ENCODE measurements at regions not wholly inside any gene's neighbourhood (a gene's known extent, or its start where the extent isn't known, plus 50 kb on each side); places are given as distances from the start of the nearest gene placed in this dataset.

- no peak for DNase-seq
- no peak for ATAC-seq
- H3K4me1 Mint-ChIP-seq (ENCODE audit: low read depth), result no peaks in the 10 kb centered on the region
- no peaks in the 10 kb centered on the region for H3K36me3 Mint-ChIP-seq (ENCODE audit: low read depth)
- ChIA-PET CTCF (no interaction called here), POLR2A (no interaction called here)
- H3K9me3 Mint-ChIP-seq, result peaks cover 3% of the 10 kb centered on the region
- no peak for TF ChIP-seq CTCF (IDR thresholded peaks at IDR 0.05)
- intact Hi-C loops (cut with micrococcal nuclease), result no loop called here
- H3K4me3 Mint-ChIP-seq, result no peak overlapping the region
- H3K27me3 Mint-ChIP-seq, result no peaks in the 10 kb centered on the region
- H3K27ac Mint-ChIP-seq, result no peak overlapping the region
Observed at GRCh38 chr1:72946903-72947499, 664.7 kb upstream of the NEGR1 start.

- no peaks in the 10 kb centered on the region for H3K27me3 Mint-ChIP-seq
Observed at GRCh38 chr1:72942008-72942407, 659.7 kb upstream of the NEGR1 start.

GRCh38 chr1:72938408-72938807 lies 656.1 kb upstream of the NEGR1 start:
- ATAC-seq (no peak), DNase-seq (no peak)
- intact Hi-C loops (cut with micrococcal nuclease), result no loop called here
- Mint-ChIP-seq H3K36me3 (ENCODE audit: low read depth) (no peaks in the 10 kb centered on the region), H3K27me3 (no peaks in the 10 kb centered on the region), H3K4me3 (no peak overlapping the region), H3K4me1 (ENCODE audit: low read depth) (no peaks in the 10 kb centered on the region), H3K27ac (no peak overlapping the region), H3K9me3 (no peaks in the 10 kb centered on the region)
- POLR2A ChIA-PET, result no interaction called here
- CTCF ChIA-PET, result no interaction called here
- TF ChIP-seq CTCF (IDR thresholded peaks at IDR 0.05), result no peak

More at GRCh38 chr1:72942008-72942407, 659.7 kb upstream of the NEGR1 start:
- TF ChIP-seq CTCF (IDR thresholded peaks at IDR 0.05), result no peak
- Mint-ChIP-seq H3K4me1 (ENCODE audit: low read depth) (no peaks in the 10 kb centered on the region), H3K9me3 (no peaks in the 10 kb centered on the region), H3K4me3 (no peak overlapping the region), H3K27ac (no peak overlapping the region), H3K36me3 (ENCODE audit: low read depth) (no peaks in the 10 kb centered on the region)
- ATAC-seq (no peak), DNase-seq (no peak)
- intact Hi-C loops (cut with micrococcal nuclease), result no loop called here
- POLR2A ChIA-PET, result no interaction called here
- CTCF ChIA-PET, result no interaction called here

- no peak overlapping the region for H3K27ac Mint-ChIP-seq
- ChIA-PET CTCF (no interaction called here), POLR2A (no interaction called here)
- no peak overlapping the region for H3K4me3 Mint-ChIP-seq
- DNase-seq (no peak), ATAC-seq (no peak)
- H3K9me3 Mint-ChIP-seq, result no peaks in the 10 kb centered on the region
- H3K27me3 Mint-ChIP-seq, result no peaks in the 10 kb centered on the region
- no peak for TF ChIP-seq CTCF (IDR thresholded peaks at IDR 0.05)
- H3K4me1 Mint-ChIP-seq (ENCODE audit: low read depth), result no peaks in the 10 kb centered on the region
- intact Hi-C loops (cut with micrococcal nuclease), result no loop called here
- H3K36me3 Mint-ChIP-seq (ENCODE audit: low read depth), result no peaks in the 10 kb centered on the region
Observed at GRCh38 chr1:72937905-72938304, 655.6 kb upstream of the NEGR1 start.

GRCh38 chr1:72936942-72937341 lies 654.6 kb upstream of the NEGR1 start:
- CTCF ChIA-PET, result no interaction called here
- intact Hi-C loops (cut with micrococcal nuclease), result no loop called here

More at GRCh38 chr1:72936942-72937341, 654.6 kb upstream of the NEGR1 start:
- no peak for ATAC-seq
- H3K9me3 Mint-ChIP-seq, result peaks cover 5% of the 10 kb centered on the region
- H3K27me3 Mint-ChIP-seq, result no peaks in the 10 kb centered on the region
- no peak overlapping the region for H3K4me3 Mint-ChIP-seq
- no peaks in the 10 kb centered on the region for H3K36me3 Mint-ChIP-seq (ENCODE audit: low read depth)
- no peak overlapping the region for H3K27ac Mint-ChIP-seq
- DNase-seq, result no peak
- no peak for TF ChIP-seq CTCF (IDR thresholded peaks at IDR 0.05)
- no peaks in the 10 kb centered on the region for H3K4me1 Mint-ChIP-seq (ENCODE audit: low read depth)
- POLR2A ChIA-PET, result no interaction called here

Measured in activated CD8-positive, alpha-beta T cell treated with anti-CD3 and anti-CD28 coated beads for 36 hours (primary cell).